Upper lobe of left lung (tissue), 4 donors: ENCODE measurements at regions not wholly inside any gene's neighbourhood (a gene's known extent, or its start where the extent isn't known, plus 50 kb on each side); places are given as distances from the start of the nearest gene placed in this dataset.

ENCODE experiments used
- CTCF ChIP-seq, 6 experiments: fragments of 450-650 bp in 4 of 6; fragments of 200-600 bp in 2 of 6; sonication (generic) in 2 of 6; IDR thresholded peaks; one replicate each; pipeline ENCODE4 v1.5.1; 2016 to 2019; ENCODE audit warnings: antibody characterized with exemption in 6 of 6
- EP300 ChIP-seq, 4 donors: sonication (generic); formaldehyde crosslinking; IDR thresholded peaks; one replicate each; pipeline ENCODE4 v1.5.1; 2017; ENCODE audit warnings: antibody characterized with exemption in 4 of 4, control low read depth in 2 of 4
- POLR2A ChIP-seq, 4 donors: fragments of 450-650 bp; IDR thresholded peaks; one replicate each; pipeline ENCODE4 v1.5.1; 2016 to 2017; ENCODE audit warnings: antibody characterized with exemption in 4 of 4, mild to moderate bottlenecking in 2 of 4

- TF ChIP-seq POLR2A (IDR thresholded peaks at IDR 0.05) (no peak), EP300 (IDR thresholded peaks at IDR 0.05) (no peak), CTCF (IDR thresholded peaks at IDR 0.05) (no peak)
Observed at GRCh38 chr12:59142183-59142790, 222.0 kb upstream of the LRIG3 start.
